DMS53 treated with DMSO at 0.1 percent for 48 hours (cell line): ENCODE measurements at regions not wholly inside any gene's neighbourhood (a gene's known extent, or its start where the extent isn't known, plus 50 kb on each side); places are given as distances from the start of the nearest gene placed in this dataset.
"Not testable (repeated sequence)": the region's sequence is repeated elsewhere in the genome, so short reads cannot be mapped to it uniquely, and the experiment has no call there.

Experiments used
- DNase-seq: peaks from one replicate; lab custom pipeline; 2025; ENCODE audit not compliant: unreplicated experiment; lab: John Stamatoyannopoulos, UW

DNA sequence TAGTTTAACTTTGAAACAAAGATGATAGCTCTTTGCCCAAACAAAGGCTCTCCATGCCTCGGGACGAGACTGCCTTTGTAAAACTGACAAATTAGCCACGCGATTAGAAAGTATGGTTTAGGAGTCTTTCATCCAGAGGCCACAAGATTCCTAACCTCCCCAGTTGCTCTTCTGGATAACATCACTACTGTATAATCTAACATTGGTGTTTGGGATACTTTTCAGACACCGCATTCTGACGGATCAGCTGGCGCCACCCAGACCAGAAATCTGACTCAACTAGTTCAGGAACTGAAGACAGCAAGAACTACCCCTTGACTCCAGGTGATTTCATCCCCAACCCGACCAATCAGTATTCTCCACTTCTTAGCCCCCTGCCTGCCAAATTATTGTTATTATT, 98.1 kb upstream of the TEX13D start:
- no peak for DNase-seq

DNA sequence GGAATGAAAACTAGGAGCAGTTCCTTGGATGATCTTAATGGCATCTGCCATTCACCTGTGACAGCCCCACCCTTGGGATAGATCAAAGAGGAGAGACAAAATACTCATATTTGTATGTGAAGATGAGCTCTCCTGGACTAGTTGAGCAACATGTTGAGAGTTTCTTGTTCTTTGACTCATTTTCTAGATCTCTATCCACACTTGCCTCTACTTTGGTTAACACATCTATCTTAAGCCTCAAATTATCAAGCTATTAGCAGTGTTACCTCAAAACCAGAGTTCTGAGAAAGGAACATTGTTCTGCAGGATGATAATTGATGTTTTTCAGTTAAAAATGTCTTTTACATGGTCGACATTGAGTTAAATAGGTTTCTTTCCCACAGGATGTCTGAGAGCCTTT, 94.2 kb upstream of the TEX13D start:
- DNase-seq: no peak

DNA sequence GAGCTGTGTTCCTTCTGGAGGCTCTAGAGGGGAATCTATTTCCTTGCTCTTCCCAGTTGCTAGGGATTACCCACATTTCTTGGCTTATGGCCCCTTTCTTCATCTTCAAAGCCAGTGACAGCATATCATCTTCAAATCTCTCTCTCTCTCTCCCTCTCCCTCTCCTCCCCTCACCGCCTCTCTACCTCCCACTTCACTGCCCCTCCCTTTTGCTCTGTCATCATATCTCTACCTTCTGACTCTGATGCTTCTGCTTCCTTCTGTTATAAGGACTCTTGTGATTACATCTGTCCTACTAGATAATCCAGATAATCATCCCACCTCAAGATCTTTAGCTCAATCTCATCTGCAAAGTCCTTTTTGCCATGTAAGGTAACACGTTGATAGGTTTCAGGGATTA, 93.1 kb upstream of the TEX13D start:
- no peak for DNase-seq

DNA sequence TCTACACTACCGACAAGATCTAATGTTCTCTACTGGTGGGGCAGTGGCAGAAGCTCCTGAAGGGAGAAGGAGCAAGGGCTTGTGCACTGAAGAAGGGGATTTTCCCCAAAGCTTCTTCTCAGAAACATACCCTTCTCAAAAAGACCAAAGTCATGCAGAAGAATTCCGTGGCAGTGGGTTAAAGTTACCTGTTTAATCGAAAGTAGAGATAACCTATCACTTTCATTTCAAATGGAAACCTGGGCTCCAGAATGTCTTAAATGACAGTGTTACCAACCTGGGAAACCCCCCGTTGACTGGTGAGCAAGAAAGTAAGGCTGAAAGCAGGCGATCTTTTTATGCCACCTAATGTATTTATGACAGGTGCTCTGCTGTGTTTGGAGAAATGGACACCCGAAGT, 92.5 kb upstream of the TEX13D start:
- DNase-seq: no peak

DNA sequence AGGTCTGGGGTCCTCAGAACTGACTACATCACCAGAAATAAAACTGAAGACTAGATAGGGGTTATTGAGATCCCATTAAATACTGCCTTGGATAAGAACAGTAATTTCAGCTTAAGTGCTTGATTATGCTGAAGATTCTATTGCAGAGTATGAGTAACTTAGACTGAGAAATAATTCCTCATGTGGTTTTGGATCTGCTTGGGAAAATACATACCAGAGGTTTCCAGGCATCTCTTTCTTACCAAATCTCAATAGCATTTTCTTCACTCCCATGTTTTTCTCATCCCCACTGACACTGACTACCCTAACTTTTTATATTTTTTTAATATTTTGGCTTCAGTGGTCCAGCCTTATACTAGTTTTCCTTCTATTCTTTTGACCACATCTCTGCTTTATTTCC, 92.0 kb upstream of the TEX13D start:
- no peak for DNase-seq

DNA sequence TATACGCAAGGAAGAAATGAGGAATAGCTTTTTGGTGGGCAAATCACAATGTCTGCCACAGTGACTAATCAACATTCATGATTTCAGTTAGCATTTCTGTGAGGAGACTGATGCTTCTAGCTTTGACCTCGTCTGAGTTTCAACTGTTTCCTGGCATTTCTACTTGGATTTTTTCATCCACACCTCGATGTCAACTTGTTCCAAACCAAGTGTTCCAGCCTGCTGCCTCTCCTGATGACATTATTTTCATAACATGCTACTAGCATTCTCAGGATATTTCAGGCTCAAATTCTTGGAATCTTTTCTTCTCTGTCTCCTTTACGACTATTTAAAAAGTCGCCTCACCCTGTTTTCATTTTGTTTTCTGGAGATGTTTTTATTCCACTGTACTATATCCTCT, 90.3 kb upstream of the TEX13D start:
- no peak for DNase-seq

DNA sequence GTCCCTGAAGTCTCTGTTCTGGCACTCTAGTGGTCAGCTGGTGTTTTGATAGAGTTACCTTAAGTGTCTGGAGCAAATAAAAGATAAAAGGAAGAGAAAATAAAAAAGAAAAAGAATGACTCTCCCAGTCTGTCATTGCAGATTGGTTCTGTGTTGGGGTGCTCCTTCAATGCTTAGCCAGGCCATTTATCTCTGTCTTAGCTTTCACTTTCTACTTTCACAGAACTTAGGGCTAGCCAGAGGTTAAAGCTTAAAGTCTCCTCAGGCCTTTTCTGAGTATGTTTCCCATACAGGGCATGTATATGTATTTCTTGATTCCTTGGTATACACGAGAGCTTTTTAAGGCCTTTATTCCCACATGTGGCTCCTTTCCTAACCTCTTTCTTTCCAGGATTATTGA, 83.1 kb upstream of the TEX13D start:
- no peak for DNase-seq

DNA sequence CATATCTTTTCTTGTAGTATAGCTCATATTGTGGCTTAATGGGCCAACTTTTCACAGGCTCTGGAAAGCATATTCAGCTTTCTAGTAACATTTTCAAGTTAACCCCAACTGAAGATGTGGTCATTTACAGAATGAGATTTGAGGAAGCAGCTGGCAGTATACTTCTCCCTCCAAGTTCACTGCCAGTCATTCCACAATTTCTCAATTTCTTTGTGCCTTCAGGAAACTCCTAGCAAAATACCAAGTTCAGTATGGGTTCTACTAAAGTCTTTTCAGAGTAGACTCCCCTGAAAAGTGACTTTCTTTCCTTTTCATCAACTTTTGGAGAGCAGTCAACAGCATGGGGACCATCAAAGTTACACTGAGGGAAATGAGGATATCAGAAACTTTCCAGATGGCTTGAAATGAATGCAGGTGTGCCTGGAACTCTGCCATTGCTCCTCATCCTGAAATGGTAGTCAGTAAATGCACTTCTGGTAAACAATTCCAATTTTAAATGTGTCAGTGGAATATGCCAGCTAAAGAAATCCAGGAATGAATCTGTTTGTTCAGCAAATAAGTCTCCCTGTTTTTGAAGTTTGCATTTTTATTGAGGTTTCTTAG, 81.5 kb upstream of the TEX13D start:
- DNase-seq: no peak

DNA sequence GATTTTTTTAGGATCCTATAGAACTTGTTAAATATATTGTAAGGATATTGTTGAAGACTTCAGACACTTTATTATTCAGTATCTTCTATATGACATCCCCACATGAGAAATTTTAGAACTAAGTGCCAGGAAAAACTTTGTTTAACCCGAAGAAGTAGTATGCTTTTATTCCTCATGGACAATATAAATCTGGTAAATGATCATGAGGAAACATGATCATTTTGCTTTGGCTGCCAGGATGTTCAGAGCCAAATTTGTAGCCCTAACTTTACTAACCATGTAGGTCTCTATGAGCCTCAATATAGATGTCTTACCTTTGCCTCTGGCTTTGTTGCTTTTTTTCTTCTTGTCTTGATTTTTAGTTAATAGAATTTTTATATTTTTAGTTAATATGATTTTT, 77.8 kb upstream of the TEX13D start:
- no peak for DNase-seq

DNA sequence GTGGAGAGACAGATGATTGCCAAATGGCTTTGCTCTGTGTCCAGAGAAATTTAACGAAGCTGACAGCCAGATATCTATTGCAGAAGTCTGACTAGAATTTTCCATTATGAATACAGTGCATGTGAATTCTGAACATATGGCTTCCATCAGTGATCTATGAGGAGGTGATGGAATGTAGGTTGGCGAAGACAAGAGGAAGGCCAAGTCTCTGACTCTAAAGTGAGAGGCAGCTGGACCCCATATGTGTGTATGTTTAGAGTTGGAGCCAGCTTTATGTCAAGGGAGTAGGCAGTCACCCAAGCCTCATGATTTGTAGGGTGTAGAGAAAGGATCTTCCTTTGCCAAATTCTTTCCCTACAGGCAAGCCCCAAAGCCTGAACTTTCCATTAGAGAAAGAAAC, 76.2 kb upstream of the TEX13D start:
- DNase-seq: no peak

DNA sequence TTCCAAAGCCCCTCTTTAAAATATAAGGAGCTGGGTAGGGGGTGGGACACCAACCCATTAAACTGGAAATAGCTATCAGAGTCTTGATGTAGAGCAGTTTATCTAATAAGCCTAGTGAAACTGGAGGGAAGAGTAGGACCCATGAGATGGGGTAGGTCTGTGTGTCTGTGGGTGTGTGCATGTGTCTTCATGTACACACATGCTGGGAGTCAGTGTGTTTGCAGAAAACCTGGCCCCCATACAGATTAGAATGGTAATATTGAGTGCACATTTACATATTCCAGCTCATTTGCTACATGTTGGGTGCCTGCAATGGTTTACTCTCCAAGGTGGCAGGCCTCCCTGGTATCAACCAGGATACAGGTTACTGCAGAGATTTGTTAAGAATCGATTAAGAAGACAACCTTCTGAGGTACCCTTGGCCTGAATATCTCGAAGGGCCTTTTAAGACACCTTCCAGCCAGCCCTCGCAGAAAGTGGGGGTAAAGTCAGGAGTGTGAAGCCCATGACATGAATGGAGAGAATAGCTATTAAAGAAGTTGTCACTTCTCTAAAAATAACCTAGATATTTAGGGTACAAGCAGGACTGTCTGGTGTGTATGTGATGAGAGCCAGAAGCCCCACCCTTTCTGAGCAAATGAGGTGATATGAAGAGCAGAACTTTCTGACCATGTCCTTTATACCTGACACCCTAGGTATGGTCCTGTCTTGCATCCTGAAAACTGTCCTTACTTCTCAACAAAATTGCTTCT, 75.7 kb upstream of the TEX13D start:
- DNase-seq: no peak

DNA sequence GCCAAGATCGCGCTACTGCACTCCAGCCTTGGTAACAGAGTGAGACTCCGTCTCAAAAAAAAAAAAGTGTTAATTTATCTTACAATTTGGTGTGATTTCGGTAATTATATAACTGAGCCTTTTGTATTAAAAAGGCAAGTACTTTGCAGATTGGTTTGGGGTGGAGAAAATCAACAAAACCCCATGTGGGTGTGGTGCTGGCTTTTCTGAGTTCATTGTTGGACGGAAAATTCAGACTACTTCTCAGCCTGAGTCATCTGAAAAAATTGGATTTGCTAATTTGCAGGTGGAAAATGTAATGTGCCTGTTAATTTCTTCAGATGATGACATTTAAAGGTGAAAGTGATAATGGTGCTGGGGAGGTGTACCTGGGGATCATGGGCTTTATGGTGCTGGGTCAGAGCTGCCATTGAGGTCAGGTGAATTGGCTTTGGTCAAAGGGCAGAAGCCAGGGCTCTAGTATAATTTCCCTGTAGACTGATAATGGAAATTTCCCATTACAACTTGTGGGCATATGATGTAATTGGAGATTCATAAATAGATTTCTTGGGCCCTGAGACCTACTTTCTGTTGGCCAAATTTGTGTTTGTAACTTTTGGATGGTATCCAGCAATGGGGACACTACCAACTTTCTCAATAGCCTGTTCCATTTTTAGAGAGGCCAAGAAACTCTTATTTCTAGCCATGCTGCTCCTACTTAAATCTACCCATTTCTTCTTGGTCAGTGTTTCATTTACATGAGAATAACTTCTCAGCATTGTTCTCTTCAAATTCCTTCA, 74.3 kb upstream of the TEX13D start:
- DNase-seq: no peak

DNA sequence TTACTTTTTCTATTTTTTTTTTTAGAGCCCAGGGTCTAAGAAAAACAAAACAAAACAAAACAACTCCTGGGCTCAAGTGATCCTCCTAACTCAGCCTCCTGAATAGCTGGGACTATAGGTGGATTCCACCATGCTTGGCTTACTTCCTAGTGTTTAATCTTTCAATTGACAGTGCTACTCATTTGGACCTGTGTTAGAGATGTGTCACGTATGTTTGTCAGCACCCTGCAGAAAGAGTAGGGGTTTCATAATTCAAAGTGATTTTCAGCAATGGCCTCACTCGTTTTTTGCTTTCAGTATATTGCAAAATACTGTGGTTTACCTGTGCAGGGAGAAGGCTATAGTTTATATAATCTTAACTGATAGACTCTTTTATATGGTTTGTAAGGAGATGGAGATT, 71.6 kb upstream of the TEX13D start:
- DNase-seq: no peak

DNA sequence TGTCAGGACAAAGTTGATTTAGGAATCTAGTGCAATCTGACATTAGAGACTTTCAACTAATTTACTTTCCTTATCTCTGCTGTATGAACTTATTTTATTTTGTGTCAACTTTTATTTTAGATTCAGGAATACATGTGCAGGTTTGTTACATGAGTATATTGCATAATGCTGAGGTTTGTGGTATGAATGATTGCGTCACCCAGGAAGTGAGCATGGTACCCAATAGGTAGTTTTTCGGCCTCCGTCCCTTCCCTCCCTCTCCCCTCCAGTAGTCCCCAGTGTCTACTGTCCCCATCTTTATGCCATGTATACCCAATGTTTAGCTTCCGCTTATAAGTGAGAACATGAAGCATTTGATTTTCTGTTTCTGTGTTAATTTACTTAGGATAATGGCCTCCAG, 68.7 kb upstream of the TEX13D start:
- no peak for DNase-seq

DNA sequence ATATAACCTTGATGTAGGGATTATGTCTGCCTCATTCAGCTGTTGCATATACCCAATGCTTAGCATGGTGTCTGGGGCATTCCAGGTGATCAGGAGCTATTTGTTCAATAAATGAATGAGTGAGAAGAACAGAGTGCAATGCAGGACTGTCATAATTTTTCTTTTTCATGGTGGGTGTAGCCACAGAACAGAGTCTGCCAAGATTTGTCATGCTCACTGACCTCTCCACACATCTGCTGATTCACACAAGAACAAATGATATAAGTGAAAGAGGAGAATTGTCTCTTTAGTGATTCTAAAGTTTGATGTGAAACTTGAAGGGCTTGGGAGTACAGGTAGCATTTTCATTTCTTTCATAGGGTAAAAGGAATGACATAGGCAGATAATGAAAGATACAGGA, 64.4 kb upstream of the TEX13D start:
- no peak for DNase-seq

DNA sequence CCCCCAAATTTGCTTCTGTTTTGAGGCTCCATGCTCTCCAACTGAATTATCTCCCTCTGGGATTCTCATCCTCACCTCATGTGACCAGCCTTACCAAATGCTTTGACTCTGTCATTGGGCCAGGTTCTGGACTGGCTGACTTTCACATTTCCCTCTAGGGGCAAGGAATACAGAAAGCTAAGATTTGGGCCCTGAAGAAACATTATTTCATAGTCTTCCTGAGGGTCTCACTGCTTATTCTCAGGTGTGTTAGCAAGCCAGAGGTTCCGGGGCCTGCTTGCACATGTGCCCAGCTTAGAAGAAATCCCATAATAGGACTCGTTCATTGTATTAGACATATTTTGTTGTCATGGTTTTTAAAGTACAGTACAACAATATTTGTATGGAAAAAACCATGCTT, 62.6 kb upstream of the TEX13D start:
- no peak for DNase-seq

DNA sequence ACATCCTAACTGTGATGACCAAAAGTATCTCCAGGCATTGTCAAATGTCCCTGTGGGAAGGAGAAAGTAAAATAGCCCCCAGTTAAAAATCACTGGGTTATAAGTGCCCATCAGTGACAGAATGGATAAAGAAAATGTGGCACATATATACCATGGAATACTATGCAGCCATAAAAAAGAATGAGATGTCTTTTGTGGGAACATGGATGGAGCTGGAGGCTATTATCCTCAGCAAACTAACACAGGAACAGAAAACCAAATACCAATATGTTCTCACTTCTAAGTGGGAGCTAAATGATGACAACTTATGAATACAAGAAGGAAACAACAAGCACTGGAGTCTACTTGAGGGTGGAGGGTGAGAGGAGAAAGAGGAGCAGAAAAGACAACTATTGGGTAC, 60.9 kb upstream of the TEX13D start:
- DNase-seq: not testable (repeated sequence)

DNA sequence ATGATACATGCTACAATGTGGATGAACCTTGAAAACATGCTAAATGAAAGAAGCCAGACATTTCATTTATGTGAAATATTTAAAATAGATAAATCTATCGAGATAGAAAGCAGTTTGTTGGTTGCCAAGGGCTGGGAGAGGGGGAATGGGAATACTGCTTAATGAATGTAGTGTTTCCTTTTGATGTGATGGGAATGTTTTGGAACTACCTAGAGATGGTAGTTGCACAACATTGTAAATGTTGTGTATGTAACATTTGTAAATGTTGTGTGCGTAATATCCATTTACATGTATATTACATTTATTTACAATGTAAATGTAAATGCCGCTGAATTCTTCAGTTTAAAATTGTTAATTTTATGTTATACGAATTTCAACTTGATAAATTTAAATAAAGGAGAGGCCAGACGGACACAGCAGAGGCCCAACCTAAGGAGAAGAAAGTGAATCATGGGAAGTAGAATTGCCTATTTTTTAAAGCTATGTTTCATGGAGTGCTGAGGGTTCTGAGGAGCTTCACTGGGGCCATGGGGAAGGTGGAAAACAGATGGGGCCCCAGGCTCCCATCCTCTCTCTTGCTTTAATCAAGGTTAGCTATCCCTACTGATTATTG, 60.0 kb upstream of the TEX13D start:
- no peak for DNase-seq

DNA sequence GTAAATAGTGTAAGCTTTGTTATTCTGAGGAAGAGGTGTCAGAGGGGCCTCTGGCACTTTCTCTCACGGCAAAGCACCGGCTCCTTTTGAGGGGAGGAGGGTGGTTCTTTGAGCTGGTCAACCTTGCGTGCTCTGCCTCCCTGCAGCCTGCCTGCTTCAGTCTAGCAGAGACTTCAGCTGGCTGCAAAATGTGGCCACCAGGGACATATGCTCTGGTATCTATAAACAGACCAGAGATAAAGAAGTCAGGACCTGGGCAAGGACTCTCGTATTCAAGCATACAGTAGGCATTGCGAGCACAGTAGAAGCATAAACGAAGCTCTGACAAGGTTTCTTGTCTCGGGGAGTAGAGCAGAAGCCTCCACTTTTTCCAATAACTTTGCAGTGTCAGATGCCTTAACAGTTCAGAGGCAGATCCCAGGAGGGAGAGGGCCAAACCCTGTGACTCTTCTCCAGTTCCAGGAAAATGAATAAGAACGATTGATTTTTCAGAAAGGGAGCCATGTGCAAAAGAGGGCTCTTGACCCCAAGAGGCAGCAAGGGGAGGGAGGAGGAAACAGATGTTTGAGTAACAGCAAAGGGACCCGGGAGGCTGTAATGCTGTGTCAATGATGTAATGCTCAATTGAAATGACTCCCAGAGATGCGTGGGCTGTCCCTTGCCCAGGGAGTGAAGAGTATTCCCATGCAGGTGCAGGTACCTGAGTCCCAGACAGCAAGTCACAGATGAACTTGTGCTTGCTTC, 57.9 kb upstream of the TEX13D start:
- no peak for DNase-seq

DNA sequence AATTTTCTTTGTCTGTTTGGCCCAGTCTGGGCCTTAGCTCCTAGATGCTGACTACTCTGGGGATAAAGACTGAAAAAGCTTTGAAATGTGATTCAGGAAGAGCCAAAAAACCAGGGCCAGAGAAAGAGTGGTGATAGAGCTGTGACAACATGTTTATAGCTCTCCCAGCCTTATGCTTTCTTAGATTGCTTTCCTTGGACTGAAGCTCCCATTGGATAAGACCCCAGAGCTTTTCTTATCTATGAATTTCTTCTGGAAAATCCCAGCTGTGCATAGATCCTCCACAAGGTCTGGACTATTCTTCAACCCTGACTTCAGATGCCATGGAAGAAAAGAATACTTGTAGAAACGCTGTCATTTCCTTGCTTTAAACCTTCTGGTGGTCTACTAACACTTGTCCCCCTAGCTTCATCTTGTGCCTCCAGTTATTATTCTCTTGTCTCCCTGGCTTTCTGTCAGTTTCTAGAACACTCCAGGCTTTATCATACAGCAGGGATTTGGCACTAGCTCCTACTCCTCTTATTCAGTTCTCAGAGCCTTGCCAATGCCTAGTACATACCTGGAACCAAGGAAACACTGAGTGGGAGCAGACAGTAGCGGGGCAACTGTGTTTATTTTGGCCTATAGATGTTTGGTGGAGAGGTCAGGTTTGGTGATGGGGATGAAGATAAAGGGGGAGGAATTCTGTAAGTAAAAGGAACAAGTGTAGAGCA, 57.1 kb upstream of the TEX13D start:
- no peak for DNase-seq
